Stimulated activated naive CD8-positive, alpha-beta T cell treated with anti-CD3 and anti-CD28 coated beads, Interleukin-15, amount 100 ng/mL, for 72 hours (primary cell): ENCODE measurements at regions not wholly inside any gene's neighbourhood (a gene's known extent, or its start where the extent isn't known, plus 50 kb on each side); places are given as distances from the start of the nearest gene placed in this dataset.
"Not testable (repeated sequence)": the region's sequence is repeated elsewhere in the genome, so short reads cannot be mapped to it uniquely, and the experiment has no call there.

Source experiments
- ATAC-seq: fragments of 150-1000 bp; cut with Tn5 transposase; 2 replicates; pipeline ENCODE4 v1.10.0; 2021; ENCODE audit warnings: mild to moderate bottlenecking, moderate library complexity
- DNase-seq, 2 donors: peaks; one replicate each; pipeline ENCODE4 v3.0.0; 2021 to 2022
- H3K27ac Mint-ChIP-seq, 2 donors: one replicate each; pipeline ENCODE4 v1.8.0; 2022; ENCODE audit warnings: mild to moderate bottlenecking in 2 of 2, mixed read lengths in 2 of 2, moderate library complexity in 2 of 2
- H3K27me3 Mint-ChIP-seq: one replicate; pipeline ENCODE4 v1.8.0; 2022; ENCODE audit warnings: mixed read lengths
- H3K4me1 Mint-ChIP-seq: one replicate; pipeline ENCODE4 v1.8.0; 2022; ENCODE audit warnings: mild to moderate bottlenecking, mixed read lengths
- H3K4me3 Mint-ChIP-seq, 2 donors: one replicate each; pipeline ENCODE4 v1.8.0; 2022; ENCODE audit warnings: mild to moderate bottlenecking in 2 of 2, mixed read lengths in 2 of 2, moderate library complexity in 1 of 2
- H3K9me3 Mint-ChIP-seq, 2 donors: one replicate each; pipeline ENCODE4 v1.8.0; 2022; ENCODE audit warnings: mixed read lengths in 2 of 2

DNA sequence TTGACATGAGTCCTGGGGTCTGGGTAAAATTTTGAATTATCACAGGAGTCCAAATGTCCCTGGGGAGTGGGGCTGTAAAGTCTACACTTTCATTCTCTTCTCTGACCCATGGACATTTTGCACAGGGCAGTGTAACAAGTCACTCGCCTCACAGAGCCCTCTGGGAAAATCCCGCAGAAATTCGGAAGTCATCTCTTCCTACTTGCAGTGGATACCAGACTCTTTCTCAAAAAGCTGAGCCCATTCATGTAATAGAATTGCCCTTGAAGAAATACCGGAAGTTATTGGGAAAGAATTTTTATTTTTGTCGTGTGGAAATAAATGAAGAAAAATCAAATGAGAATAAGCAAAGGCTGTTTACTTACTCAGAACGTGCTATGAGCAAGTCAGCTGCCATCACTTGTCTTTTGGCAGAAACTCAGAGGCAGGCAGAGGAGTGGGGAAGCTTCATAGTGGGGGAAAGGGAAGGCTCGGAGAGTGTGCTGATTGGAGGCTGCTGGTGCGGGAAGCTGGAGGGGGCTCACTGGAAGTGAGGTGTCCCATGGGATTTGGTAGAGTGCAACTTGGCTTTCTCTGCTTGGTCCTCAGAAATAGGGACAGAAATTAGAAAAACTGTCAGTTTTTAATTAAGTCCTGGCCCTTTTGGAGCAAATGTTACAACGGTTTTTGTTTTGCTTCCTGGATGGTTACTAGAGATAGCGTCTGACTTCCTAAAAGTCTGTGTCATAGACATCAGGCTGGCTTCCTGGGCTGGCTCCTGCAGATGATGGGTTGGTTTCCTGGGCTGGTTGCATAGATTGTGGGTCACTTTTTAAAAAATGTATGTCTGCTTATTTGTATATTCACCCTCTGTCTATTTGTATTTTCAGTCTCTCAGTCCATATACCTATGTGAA is 79.8 kb upstream of the EEF1E1 start:
- no peak overlapping the region for H3K27ac Mint-ChIP-seq
- no peak for ATAC-seq
- H3K9me3 Mint-ChIP-seq: no peaks in the 10 kb centered on the region
- H3K27me3 Mint-ChIP-seq: peaks cover 27% of the 10 kb centered on the region
- H3K4me1 Mint-ChIP-seq: no peaks in the 10 kb centered on the region
- no peak for DNase-seq
- H3K4me3 Mint-ChIP-seq: no peak overlapping the region

DNA sequence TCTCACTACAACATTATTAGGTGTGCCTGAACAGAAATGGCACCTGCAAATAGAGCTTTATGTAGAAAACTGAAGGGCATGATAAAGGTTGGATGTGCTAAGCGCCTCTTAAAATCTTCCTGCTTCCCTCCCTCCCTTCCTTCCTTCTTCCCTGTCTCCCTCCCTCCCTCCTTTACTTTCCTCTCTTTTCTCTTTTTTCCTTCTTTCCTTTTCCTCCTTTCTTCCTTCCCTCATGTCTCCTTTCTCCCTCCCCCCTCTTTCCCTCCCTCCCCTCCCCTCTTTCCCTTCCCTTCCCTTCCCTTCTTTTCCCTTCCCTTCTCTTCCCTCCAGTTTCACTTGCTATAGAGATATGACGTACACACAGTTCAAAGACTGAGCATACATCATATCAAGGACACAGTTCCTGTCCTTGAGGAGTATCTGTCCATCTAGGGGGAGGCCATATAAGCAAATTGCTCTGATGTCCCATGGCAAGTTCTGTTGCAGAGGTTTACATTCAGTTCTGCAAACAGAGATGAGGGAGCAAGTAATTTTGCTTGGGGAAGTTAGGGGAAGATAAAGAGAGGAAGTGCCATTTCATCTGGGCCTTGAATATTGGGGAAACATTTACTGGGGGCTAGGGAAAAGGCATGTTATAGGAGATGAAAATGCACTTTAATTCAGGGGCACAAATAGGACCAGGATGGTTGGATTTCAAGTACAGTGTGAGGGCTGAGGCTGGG is 79.0 kb upstream of the EEF1E1 start:
- Mint-ChIP-seq H3K4me3 (no peak overlapping the region), H3K27ac (no peak overlapping the region), H3K9me3 (no peaks in the 10 kb centered on the region), H3K4me1 (no peaks in the 10 kb centered on the region), H3K27me3 (peaks cover 31% of the 10 kb centered on the region)
- DNase-seq (no peak), ATAC-seq (no peak)

DNA sequence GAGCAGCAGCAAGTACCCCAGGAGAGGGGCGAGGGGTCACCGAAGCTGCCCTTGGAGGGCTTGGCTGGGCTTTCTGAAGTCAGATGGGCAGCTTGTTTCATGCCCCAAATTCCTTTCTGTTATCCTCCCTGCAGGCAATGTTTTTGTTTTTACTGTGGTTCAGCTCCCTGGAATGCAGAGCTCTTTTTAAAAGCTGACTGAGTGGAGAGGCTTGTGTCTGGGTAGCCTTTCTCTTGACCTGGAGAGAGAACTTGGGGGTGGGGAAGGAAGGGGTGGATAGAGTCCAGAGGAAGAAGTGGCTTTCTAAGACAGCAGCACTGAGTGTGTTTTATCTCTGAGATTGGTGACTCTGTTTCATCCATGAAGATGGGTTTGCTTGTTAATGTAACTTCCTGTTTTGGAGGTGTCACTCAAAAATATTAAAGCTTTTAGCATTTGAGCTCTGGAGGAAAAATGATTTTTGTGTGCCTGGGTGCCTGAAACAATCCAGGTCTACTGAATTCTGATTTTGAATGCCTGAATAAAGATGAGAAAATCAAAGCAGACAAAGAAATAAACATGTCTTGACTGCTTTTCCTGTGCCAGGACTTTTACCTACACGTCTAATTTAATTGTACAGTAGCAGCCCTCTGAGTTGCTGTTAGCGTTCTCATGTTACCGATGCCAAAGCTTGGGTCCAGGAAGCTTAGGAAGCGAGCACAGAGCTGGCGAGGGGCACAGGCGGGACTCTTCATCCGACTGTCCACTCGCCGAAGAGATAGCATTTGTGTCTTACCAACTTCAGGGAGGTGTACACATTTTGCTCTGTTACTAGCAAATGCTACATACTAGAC is 78.2 kb upstream of the EEF1E1 start:
- H3K27me3 Mint-ChIP-seq: peaks cover 35% of the 10 kb centered on the region
- H3K4me1 Mint-ChIP-seq: no peaks in the 10 kb centered on the region
- DNase-seq (no peak), ATAC-seq (no peak)
- H3K27ac Mint-ChIP-seq: no peak overlapping the region
- no peak overlapping the region for H3K4me3 Mint-ChIP-seq
- H3K9me3 Mint-ChIP-seq: no peaks in the 10 kb centered on the region

DNA sequence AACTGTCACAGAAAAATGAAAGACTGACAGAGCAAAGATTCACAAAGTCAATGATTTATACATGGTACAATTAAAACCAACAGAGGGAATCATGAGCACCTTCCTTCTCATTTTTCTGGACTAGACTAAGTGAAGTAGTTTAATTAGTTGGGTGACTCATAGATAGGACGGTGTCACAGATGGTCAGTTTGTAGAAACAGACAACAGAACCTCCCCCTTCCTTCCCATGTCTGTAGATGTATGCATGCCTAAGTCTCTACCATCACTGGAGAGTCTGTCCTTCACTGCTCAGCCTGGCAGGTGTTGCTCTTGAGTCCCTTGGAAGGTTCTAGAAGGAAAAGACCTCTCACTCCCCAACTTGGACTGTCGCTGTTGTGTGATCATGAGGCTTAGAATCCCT is 75.4 kb upstream of the EEF1E1 start:
- DNase-seq (no peak), ATAC-seq (no peak)
- Mint-ChIP-seq H3K9me3 (no peaks in the 10 kb centered on the region), H3K4me3 (no peak overlapping the region), H3K27ac (no peak overlapping the region), H3K4me1 (no peaks in the 10 kb centered on the region), H3K27me3 (peaks cover 25% of the 10 kb centered on the region)

DNA sequence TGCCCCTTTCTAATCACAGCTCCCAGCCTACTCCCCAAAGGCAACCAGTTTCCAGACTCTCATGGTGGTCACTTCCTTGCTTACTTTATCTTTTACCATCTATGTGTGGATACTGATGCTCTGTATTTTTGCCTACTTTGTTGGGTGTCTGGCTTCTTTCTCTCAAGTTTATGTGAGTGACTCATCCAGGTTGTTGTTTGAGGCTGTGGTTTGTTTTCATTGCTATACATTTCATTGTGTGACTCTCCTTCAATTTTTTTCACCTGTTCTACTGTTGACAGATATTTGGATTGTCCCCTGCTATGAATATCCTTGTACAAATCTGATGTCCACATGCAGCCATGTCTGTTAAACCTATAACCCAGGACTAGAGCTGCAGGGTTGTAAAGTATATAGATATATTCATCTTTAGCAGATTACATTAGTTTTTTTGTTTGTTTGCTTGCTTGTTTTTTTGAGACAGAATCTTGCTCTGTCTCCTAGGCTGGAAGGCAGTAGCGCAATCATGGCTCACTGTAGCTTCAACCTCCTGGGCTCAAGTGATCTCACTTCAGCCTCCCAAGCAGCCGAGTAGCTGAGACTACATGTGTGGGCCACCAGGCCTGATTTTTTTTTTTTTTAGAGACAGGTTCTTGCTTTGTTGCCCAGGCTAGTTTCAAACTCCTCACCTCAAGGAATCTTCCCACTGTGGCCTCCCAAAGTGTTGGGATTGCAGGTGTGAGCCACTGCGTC is 72.9 kb upstream of the EEF1E1 start:
- Mint-ChIP-seq H3K27me3 (peaks cover 8% of the 10 kb centered on the region), H3K27ac (no peak overlapping the region), H3K9me3 (no peaks in the 10 kb centered on the region), H3K4me1 (no peaks in the 10 kb centered on the region), H3K4me3 (no peak overlapping the region)
- ATAC-seq (no peak), DNase-seq (no peak)

DNA sequence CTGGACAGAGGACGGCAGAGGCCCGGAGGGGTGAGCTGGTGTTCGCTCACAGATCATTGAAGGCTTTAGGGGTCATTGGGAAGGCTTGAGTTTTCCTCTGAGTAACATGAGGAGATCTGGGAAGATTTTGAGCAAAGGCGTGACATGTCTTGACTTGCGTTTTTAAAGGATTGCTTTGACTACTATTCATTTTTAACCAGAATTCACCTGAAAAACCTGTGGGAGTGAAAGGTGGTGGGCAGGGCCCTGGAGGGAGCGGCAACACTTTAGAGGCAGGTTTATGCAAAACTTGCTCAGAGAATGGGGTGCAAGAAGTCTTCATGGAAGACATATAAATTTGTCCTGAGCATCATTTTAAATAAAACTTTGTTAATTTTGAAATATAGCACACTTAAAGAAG is 72.2 kb upstream of the EEF1E1 start:
- H3K9me3 Mint-ChIP-seq: no peaks in the 10 kb centered on the region
- ATAC-seq: no peak
- DNase-seq: no peak
- no peak overlapping the region for H3K27ac Mint-ChIP-seq
- peaks cover 8% of the 10 kb centered on the region for H3K27me3 Mint-ChIP-seq
- no peaks in the 10 kb centered on the region for H3K4me1 Mint-ChIP-seq
- H3K4me3 Mint-ChIP-seq: no peak overlapping the region

DNA sequence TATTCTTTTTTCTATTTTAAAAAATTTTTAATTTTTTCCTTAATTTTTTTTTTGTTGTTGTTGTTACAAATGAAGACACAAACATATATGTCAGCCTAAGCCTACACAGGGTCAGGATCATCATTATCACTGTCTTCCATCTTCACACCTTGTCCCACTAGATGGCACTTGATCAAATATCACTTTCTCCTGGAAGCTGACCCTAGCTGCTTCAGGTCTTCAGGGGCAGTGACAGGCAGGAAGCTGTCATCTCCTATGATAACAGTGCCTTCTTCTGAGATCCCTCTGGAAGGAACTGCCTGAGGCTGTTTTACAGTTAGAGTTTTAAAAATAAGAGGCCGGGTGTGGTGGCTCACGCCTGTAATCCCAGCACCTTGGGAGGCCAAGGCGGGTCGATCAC is 70.2 kb upstream of the EEF1E1 start:
- no peak for ATAC-seq
- DNase-seq: no peak
- Mint-ChIP-seq H3K27ac (no peak overlapping the region), H3K4me1 (no peaks in the 10 kb centered on the region), H3K9me3 (no peaks in the 10 kb centered on the region), H3K27me3 (peaks cover 8% of the 10 kb centered on the region), H3K4me3 (no peak overlapping the region)

DNA sequence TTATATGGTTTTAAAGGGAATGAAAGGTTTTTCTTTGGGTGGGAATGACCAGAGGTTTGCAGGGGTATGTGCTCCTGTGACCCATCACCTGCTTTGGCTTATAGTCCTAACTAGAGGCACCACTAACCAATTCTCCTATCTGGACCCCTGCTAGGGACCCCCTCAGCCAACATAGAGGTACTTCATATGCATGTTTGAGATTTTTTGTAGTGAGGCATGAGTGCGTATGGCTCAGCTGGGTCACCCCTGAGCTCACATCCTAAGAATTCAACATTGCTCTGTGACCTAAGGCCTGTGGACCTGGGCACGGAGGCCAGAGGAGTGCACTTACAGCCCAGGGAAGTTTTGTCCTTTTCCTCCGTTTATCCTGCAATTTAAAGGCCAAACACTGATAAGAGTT is 68.4 kb upstream of the EEF1E1 start:
- Mint-ChIP-seq H3K27ac (no peak overlapping the region), H3K27me3 (peaks cover 7% of the 10 kb centered on the region), H3K9me3 (no peaks in the 10 kb centered on the region), H3K4me3 (no peak overlapping the region), H3K4me1 (no peaks in the 10 kb centered on the region)
- ATAC-seq: no peak
- no peak for DNase-seq

DNA sequence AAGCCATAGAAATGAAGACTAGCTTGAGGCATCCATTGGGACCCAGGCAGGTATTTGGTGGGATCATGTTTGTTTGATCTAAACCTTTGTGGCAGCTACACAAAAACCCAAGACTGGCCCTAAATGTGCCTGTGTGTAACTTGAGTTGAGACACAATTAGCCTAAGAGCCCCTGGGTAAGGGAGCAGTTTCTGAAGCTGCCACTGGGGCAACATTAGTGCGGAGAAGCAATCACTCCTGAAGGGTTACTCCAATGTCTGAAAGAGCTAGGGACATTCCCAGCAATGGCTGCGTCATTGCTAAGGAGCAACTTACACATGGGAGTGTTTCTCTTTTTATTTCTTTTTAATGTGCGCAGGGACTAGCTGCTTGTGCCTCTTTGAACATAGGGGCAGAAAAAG is 67.9 kb upstream of the EEF1E1 start:
- H3K27me3 Mint-ChIP-seq: peaks cover 9% of the 10 kb centered on the region
- ATAC-seq: no peak
- no peak for DNase-seq
- no peaks in the 10 kb centered on the region for H3K9me3 Mint-ChIP-seq
- H3K27ac Mint-ChIP-seq: no peak overlapping the region
- H3K4me3 Mint-ChIP-seq: no peak overlapping the region
- no peaks in the 10 kb centered on the region for H3K4me1 Mint-ChIP-seq

DNA sequence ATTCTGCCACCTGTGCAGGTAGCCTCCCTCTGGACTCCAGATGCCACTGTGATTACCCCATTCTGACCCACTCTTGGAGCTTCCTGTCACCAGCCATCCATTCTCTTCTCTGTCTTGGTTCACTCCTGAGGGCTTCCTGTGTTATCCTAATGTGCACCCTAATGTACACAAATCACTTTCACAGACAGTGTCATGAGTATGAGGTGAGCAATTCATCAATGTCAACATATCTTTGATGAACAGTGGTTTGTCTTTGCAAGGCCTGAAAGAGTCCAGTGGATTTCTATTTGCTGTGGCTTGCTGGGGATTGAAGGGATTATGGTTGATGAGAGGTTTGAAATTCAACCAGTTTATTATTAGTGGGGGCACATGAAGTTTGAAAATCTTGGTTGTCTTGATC is 63.8 kb upstream of the EEF1E1 start:
- Mint-ChIP-seq H3K27me3 (peaks cover 9% of the 10 kb centered on the region), H3K4me1 (no peaks in the 10 kb centered on the region), H3K4me3 (no peak overlapping the region), H3K27ac (no peak overlapping the region), H3K9me3 (no peaks in the 10 kb centered on the region)
- DNase-seq (no peak), ATAC-seq (no peak)

DNA sequence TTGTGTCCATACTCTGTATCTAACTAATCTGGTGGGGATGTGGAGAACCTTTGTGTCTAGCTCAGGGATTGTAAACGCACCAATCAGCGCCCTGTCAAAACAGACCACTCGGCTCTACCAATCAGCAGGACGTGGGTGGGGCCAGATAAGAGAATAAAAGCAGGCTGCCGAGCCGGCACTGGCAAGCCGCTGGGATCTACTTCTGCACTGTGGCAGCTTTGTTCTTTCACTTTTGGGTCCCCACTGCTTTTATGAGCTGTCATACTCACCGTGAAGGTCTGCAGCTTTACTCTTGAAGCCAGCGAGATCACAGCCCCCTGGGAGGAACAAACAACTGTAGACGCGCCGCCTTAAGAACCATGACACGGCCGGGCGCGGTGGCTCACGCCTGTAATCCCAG is 62.7 kb upstream of the EEF1E1 start:
- H3K4me1 Mint-ChIP-seq, H3K27me3 Mint-ChIP-seq, H3K4me3 Mint-ChIP-seq, H3K9me3 Mint-ChIP-seq, H3K27ac Mint-ChIP-seq, DNase-seq, ATAC-seq: not testable (repeated sequence)

DNA sequence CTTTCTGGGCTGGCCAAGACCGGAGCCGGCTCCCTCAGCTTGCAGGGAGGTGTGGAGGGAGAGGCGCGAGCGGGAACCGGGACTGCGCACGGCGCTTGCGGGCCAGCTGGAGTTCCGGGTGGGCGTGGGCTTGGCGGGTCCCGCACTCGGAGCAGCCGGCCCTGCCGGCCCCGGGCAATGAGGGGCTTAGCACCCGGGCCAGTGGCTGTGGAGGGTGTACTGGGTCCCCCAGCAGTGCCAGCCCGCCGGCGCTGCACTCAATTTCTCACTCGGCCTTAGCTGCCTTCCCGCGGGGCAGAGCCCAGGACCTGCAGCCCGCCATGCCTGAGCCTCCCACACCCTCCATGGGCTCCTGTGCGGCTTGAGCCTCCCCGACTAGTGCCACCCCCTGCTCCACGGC is 61.9 kb upstream of the EEF1E1 start:
- DNase-seq, H3K9me3 Mint-ChIP-seq: not testable (repeated sequence)

DNA sequence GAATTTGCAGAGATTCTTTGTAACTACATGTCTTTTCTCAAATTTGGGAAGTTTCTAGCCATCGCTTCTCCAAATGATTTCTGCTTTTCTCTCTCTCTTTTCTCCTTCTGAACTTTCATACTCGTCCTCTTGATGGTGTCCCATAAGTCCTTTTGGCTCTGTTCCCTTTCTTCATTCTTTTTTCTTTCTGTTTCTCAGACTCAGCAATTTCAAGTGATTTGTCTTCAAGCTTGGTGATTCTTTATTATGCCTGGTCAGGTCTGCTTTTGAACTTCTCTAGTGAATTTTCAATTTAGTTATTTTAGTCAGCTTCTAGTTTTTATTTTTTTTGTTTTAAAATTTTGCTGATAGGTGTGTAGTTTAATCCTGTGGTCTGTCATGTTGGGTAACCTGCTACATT is 57.6 kb upstream of the EEF1E1 start:
- H3K27me3 Mint-ChIP-seq: peaks cover 9% of the 10 kb centered on the region
- H3K4me1 Mint-ChIP-seq: no peaks in the 10 kb centered on the region
- DNase-seq: no peak
- H3K9me3 Mint-ChIP-seq: no peaks in the 10 kb centered on the region
- no peak for ATAC-seq
- H3K4me3 Mint-ChIP-seq: no peak overlapping the region
- H3K27ac Mint-ChIP-seq: no peak overlapping the region

More for the DNA sequence above, 61.9 kb upstream of the EEF1E1 start:
- H3K27ac Mint-ChIP-seq, H3K4me1 Mint-ChIP-seq, H3K27me3 Mint-ChIP-seq, ATAC-seq, H3K4me3 Mint-ChIP-seq: not testable (repeated sequence)

DNA sequence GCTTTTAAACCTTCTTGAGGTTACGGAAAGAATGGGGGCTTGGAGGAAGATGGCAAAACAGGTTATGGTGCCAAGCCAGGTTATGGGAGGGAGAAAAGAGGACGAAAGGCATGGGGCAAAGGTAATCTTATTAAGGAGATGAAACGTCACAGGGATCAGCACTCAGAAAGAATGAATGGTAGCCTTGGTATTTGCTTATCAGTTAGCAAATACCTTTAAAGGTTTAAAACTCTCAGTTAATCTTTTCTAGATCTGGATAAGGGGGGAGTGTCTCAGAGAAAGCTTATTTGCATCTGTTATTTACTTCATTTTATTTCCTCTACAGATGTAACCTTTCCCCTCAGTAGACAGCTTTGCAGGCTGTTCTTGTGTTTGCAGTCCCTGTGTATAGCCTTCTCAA is 55.5 kb upstream of the EEF1E1 start:
- H3K4me3 Mint-ChIP-seq: no peak overlapping the region
- H3K9me3 Mint-ChIP-seq: no peaks in the 10 kb centered on the region
- H3K27me3 Mint-ChIP-seq: peaks cover 9% of the 10 kb centered on the region
- H3K4me1 Mint-ChIP-seq: no peaks in the 10 kb centered on the region
- no peak for ATAC-seq
- no peak for DNase-seq
- H3K27ac Mint-ChIP-seq: no peak overlapping the region

DNA sequence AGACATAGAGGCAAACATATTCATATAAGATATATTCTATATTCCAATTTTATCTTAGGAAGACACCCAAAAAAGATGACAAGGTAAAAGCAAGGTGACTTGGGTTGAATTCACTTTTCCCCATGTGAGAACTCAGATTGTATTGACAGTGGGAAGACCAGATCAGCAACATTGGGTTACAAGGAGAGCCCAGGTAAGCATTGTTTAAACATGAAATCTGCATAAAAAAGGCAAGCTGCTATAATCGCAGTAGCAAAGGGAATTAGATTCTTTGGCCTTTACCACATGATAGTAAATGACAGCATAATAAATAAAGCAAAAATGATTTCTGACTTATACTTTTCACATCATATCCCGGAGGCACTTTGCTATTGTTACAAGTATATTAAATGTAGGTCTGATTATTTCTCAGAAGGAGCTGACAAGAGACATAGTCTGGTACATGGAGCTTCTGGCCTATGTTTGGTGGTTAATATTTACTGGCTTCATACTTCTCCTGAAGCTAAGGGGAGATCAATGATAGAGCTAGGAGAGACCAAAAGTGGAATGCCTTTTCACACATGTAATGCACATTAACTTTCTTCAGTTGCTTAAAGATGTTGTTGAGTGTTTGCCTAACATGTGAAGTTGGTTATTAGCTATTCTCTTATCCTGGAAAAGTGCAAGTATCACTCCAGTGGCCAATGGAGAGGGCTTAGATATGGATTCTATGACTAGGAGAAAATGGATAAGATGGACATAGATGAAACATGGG is 53.1 kb upstream of the EEF1E1 start:
- H3K4me1 Mint-ChIP-seq: no peaks in the 10 kb centered on the region
- H3K4me3 Mint-ChIP-seq: no peak overlapping the region
- H3K9me3 Mint-ChIP-seq: no peaks in the 10 kb centered on the region
- peaks cover 9% of the 10 kb centered on the region for H3K27me3 Mint-ChIP-seq
- ATAC-seq (no peak), DNase-seq (no peak)
- no peak overlapping the region for H3K27ac Mint-ChIP-seq
